ENCODE measurements at regions not wholly inside any gene's neighbourhood (a gene's known extent, or its start where the extent isn't known, plus 50 kb on each side); places are given as distances from the start of the nearest gene placed in this dataset.
"Not testable (repeated sequence)": the region's sequence is repeated elsewhere in the genome, so short reads cannot be mapped to it uniquely, and the experiment has no call there.

DNA sequence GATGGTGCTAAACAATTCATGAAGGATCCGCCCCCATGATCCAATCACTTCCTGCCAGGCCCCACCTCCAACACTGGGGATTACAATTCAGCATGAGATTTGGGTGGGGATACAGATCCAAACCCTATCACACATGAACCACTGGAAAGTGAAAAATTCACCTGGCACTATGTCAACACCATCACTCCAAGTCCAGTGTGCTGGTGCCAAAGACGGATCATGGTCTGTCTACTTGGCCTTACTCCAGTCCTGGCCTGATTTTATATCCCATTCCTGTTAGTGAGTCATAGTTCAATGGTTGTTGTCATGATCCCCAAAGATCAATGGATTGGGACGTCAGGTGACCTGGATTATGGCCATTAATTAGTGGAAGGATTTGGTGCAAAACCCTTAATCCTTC lies 147.4 kb upstream of the RPS23 start:
- DNase-seq (ENCODE audit: low read depth), result no peak

DNA sequence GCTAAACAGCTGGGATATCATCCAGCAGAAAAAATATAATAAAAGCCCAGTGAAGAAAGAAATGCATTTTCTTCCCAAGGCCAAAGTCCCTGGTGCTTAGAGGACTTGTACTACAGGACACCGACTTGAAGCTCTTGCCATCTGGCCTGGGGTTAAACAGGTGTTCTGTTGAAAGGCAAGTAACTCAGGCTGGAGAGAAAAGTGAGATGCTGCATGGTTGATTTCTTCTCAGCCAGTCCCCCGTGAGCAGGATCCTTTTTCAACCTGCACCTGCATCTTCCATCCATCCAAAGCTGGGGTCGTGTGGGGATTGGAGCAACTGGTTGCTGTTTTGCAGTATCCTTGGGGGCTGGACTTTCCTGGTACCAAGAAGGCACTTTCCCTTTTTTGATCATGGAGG lies 146.1 kb upstream of the RPS23 start:
- DNase-seq (ENCODE audit: low read depth), result no peak

DNA sequence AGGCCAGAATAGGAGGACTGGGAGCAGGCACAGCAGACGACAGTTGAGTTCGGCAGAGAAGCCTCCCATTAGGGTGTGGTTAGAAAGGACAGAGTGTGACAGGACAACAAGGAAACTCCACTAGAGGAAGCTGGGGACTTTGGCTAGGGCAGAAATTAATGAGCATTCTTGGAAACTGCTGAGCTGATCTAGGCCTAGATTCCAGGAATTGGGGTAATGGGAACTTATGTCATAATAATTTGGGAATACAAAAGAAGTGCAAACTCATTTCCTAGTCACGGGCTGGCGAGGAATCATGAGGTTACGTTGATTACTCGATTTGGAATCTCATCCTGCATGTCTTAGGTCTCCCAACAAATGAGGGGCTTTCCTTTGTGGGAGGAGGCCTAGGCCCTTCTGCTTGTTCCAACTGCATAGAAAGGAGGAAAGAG lies 144.6 kb upstream of the RPS23 start:
- DNase-seq (ENCODE audit: low read depth), result no peak

DNA sequence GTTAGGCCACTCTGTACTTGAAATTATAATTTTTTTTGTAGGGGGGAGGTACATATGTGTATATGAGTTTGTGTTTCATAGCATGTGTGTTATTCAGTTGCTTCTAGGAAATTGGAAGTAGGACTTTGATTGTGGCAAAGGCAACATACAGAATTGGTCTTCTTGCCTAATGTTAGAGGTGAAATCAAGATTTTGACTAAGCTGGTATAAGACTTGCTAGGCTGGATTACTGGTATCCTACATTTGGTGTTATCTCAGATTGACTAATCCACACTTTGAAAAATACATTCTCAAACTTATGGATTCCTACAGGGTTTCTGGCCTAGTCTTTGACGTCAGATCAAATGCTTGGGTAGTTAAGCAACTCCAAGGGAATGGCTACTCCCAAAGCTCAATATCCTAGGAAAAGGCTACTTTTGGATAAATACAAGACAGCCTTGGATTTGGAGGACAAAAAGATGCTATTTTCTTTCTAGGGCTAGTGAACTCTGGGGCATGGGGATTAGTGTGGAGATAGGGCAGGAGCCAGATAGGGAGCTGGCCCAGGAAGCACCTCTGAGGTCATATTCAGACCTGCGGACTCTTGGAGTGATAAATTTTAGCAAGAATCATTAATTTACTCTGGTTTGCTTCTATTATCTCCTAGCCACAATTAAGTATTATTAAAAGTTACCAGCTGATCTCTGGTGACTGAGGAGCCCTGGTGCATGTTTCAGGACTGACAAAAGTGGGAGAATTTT lies 144.0 kb upstream of the RPS23 start:
- DNase-seq (ENCODE audit: low read depth), result no peak

DNA sequence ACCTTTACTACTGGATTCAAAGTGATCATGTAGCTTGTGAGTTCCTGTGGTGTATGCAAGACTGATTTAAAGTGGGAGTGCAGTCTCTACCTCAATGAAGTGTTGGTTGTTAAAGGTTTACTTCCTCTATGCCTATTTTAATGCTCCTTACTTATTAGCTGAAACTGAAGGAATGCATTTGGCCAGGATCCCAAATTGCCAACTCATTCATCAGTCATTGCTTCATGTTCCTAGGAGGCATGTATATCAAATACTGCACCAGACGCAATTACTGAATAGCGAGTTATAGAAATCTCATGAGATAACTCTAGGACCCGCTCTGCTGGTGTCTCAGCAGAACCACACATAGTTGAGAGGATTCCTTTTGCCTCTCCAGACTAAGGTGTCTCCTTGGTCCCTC lies 143.0 kb upstream of the RPS23 start:
- peak; percentile 93 for DNase-seq (ENCODE audit: low read depth)

DNA sequence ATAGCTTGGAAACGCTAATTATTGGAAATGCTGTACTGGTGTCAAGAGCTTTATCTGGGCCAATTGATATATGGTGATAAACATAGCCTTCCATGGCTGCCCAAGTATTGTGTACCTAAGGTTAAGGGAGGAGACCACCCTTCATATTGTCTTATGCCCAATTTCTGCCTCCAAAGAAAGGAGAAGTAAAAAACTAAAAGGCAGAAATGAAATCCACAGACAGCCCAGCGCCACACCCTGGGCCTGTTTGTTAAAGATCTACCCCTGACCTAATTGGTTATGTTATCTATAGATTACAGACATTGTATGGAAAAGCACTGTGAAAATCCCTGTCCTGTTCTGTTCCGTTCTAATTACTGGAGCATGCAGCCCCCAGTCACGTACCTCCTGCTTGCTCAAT lies 142.4 kb upstream of the RPS23 start:
- not testable (repeated sequence) for DNase-seq (ENCODE audit: low read depth)

DNA sequence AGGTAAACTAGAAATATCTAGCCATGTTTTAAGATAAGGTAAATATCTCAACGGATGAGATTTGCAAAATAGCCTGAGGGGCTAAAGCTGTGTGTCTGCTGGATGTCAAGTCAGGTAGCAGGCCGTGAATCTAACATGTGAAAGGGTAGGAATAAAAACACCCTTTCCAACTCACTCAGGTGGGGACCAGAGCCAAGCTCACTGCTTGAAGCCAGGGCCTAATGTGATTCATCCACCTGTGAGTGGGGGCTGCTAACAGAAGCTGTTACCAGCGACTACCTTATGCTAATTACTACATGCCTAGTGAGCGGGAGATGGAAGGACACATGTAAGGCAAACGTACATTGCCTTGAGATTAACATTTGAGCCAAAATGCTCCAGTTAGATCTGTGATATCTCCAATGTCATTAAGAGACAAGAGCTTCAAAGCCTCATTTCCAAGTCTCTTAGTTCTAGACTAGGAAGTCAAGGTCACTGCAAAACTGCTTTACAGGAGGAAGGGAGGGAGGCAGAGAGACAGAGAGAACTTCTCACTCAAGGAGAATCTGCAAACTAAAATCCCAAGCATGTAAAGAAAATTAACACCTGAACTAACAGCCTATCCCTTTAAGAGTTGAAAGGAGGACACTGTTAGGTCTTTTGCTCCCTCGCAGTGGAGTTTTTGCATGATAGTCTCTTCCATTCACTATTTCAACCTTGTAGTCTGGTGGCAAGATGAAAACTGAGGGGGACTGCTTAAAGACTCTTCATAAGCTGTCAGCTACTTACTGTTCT lies 141.6 kb upstream of the RPS23 start:
- no peak for DNase-seq (ENCODE audit: low read depth)

DNA sequence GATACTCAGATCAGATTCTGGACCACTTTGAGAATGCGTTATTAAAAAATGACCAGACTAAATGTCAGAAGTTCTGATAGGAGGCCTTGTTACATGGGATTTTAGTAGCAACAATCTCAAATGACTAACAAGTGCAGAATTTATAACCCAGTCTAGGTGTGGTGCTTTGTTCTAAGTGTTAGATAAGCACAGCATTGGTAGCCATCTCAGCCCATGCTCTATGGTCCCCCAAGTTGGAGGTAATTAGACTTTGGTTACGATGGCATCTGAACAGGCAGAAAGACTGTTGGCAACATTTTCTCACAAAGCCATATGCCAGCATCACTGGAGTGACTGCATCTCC lies 140.4 kb upstream of the RPS23 start:
- no peak for DNase-seq (ENCODE audit: low read depth)

DNA sequence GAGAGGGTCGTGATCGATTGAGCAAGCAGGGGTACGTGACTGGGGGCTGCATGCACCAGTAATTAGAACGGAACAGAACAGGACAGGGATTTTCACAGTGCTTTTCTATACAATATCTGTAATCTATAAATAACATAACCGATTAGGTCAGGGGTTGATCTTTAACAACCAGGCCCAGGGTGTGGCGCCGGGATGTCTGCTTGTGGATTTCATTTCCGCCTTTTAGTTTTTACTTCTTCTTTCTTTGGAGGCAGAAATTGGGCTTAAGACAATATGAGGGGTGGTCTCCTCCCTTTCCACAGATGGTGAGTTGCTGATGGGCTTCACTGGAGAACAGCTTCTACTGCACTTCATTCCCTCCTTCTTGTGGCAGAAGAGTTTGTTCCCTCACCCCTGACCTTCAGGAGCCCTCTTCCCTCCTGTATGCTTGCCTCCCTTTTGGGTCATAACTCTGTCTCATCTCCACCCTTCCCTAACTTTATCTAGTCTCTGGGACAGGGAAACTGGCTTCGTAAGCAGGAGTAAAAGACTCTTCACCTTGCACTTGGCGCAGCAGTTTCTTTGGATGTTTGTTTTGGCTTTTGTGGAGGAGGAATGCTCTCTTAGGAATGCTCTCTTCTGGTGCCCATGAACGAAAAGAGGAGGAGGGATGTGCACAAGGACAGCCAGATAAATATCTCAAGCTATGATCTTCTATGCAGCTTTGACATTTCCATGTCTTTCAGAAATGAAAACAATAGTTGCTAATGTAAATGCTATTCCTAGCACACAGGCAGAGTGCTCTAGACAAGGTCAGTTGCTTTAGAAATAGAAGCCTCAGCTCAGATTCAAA lies 139.8 kb upstream of the RPS23 start:
- no peak for DNase-seq (ENCODE audit: low read depth)

DNA sequence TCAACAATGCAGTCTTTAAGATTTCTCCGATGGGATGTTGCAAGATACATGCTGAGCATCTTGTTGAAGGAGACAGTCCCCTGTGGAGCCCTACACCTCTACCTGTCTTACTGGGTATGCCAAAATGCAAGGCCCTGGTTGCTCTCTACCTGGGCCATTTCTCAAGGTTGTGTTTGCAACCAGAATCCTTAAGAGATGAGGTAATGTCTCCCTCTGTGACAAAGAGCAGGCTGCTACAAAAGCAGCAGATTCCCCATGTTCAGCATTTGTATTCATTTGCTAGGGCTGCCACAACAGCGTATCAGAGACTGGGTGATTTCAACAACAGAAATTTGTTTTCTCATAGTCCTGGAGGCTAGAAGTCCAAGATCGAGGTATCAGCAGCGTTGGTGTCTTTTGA lies 138.4 kb upstream of the RPS23 start:
- DNase-seq (ENCODE audit: low read depth), result no peak

DNA sequence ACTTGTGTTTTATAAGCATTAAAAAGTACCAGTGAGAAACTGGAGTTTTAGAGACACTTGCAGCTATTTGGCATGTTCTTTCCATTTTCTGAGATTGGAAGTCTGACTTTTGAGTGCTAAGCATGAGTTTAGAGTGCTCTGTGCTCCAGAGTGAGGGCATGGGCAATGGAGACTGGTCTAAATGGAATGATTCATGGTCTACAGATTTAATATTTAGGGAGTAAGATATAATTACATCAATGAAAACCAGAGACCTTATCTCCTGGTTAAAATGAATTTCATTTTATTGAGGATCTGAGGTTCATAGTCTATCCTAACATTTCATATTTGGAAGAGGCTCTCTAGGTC lies 135.9 kb upstream of the RPS23 start:
- DNase-seq (ENCODE audit: low read depth), result no peak

DNA sequence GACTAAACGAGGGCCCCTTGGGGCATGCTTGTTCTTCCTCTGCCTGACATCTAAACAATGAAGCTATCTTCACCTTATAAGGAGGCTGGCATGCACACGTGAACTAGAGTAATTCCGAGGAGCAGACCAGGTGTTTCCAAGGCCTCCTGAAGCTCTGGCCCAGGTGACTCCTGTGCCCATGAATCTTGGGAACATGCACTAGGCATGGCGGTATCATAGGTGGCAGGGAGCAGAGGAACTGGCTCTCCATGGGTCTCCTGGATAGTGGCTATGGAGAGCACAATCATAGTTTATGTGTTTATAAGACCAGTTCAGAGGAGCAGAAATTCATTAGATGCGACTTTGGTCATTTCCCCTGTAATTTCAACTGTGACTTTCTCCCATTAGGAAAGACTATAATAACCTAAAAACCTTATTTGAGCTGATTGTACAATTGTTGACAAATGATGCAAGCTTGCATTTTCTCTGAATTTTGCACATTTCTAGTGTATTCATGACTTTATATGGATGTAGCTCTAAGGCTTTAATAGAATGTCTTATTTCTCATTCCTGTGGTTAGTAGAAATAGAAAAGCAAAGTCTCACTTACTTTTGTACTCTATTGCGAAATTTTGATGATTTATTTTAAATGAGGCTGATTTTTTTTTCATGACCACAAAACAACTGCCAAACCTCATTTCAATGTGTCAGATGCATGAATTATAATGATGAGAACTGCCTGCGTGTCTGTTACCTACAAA lies 135.3 kb upstream of the RPS23 start:
- peak; percentile 88 for DNase-seq (ENCODE audit: low read depth)

DNA sequence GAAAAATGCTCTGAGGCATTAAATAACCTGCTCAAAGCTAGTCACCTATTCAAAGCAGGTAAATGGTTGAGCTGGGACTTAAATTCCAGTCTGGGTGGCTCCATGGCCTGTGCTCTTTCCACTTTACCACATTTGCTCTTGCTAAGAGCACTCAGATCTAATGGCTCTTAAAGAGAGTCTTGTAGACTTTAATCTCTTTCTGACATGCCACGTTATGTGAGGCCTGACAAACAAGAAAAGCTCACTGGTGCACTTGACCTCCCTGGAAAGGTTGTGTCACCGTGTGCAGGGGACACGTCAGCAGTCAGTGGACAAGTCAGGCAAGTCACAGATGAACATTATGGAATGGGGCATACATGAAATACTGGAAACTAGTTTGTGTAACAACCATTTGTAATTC lies 129.9 kb upstream of the RPS23 start:
- no peak for DNase-seq (ENCODE audit: low read depth)

DNA sequence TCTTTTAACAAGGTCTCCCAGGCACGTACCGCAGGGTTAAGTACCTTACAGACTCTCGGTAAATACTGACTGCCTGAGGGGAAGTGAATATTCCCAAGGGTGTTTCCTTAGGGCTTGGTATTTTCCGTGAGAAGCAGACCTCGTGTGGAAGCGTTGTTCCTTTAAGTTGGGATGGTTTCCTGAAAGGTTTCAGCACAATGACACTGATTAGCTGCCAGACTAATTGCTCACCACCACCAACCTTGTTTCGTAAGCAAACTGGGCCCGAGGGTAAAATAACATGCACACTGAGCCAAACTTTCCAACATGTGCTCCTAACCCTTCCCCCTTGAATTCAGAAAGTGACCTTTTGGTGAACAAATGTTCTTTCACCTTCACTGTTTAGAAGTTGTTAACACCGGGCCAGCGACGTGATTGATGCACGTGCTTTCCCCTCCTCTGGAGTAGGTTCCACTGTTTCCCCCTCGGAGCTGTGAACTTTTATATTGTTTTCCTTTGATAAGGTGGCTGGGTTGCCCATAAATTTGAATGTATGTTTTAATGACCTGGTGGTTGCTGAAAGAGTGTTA lies 128.1 kb upstream of the RPS23 start:
- DNase-seq (ENCODE audit: low read depth), result peak; percentile 97

DNA sequence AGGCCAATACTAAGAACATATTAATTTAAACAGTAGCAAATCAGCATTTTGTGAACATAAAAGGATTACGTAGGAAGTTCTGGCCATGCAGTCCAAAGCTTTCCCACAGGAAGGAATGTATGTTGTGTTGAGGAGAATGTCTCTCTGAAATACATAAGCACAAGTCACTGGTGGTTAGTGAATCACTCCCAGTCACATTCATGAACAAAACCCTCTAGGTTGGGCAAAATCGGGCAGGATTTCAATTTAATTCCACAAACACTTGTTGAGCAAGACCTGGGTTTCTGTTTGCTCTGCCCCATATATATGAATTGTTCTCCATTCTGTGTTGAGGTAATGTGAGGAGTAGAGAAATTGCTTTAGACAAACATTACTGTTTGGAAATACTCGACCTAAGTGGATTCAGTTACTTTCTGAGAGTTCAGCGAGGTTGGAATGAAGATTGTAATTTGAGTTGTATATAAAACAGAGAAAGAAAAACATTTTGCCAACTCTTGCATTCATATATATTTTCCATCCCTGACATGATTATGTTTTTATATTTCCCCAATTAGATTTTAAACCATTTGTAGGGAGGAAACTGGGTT lies 127.6 kb upstream of the RPS23 start:
- peak; percentile 99 for DNase-seq (ENCODE audit: low read depth)

DNA sequence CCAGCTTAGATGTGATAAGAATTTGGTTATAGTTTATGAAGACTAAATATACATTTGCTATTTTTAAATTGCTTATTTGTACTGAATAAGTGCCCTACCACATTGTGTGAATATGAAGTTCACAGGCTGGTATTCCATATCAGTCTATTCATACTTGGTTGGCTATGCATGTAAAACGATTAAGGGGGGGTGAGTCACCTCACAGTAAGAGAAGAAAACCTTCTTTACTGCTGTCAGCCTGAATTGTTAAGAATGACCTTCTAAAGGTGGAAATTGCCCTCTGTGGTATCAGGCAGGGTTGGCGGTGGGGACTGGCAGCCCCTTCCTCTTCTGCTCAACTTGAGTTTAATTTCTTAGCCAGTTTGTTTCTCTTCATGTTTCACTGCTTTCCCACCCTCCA lies 127.0 kb upstream of the RPS23 start:
- peak; percentile 93 for DNase-seq (ENCODE audit: low read depth)

DNA sequence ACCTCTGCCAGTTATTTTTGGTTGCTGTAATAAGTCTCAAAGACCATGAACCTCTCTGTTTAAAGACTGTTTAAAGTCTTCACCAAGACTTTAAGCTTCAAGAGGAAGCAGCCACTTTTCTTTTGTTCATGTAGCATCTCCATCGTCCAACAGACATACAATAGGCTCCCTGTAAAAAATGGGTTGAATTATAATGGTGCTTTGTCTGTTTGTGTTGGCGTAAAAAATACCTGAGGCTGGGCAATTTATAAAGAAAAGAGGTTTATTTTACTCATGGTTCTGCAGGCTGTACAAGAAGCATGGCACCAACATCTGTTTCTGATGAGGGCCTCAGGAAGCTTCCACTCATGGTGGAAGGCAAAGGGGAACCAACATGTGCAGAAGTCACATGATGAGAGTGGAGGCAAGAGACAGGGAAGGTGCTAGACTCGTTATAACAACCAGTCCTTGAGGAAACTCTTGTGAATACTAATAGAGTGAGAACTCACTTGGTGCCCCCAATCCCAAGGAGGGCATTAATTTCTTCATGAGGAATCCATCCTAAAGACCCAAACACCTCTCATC lies 126.3 kb upstream of the RPS23 start:
- DNase-seq (ENCODE audit: low read depth), result no peak

DNA sequence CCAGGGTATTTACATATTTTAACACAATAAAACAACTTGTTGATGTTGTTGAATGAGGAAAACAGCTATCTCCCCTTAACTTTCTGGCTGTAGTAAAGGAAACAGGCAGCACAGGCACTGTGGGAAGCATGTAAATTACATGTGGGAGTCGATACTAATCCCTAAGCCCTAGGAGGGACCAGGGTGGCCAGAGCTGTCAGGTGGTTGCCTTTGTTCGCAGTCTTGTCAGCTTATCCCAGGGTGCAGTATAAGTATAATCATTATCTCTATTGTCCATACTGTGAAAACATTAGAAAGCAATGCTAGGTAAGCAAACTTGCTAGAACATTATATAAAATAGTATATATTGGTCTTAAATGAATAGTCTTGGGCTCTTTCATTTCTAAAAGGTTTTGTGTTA lies 125.6 kb upstream of the RPS23 start:
- no peak for DNase-seq (ENCODE audit: low read depth)

DNA sequence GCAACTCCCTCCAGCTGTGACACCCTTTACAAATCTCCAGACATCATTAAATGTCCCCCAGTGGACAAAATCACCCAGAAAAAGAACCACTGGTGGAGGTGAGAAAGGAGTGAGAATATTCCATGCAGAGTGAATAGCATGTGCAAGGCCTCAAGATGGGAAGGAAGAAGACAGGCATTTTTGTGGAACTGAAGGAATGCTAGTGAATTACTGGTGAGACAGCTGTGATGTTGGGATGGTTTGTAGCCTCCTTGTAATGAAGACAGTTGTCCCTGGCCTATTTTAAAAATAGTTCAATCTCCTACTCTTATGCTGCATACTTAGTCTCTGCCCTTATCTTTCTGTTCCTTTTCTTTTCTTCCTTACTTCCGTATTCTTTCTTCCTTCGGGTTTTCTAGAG lies 124.9 kb upstream of the RPS23 start:
- no peak for DNase-seq (ENCODE audit: low read depth)

DNA sequence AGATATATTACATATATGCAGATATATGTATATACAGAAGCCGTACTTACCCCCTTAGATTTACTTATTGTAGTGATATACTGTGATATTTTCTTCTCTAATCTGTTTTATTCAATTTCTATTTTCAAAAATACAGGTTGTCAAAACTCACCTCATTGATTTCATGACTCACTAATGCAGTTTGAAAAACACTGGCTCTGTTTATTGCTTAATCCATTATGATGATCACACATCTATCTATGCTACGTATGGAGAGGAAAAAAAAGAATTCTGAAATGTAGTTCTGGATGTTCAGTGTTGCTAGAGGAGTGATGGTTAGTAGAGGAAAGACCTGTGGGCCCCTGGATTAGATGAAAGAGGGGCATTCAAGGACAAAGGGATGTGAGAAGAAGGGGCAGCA lies 121.0 kb upstream of the RPS23 start:
- DNase-seq (ENCODE audit: low read depth), result no peak

DNA sequence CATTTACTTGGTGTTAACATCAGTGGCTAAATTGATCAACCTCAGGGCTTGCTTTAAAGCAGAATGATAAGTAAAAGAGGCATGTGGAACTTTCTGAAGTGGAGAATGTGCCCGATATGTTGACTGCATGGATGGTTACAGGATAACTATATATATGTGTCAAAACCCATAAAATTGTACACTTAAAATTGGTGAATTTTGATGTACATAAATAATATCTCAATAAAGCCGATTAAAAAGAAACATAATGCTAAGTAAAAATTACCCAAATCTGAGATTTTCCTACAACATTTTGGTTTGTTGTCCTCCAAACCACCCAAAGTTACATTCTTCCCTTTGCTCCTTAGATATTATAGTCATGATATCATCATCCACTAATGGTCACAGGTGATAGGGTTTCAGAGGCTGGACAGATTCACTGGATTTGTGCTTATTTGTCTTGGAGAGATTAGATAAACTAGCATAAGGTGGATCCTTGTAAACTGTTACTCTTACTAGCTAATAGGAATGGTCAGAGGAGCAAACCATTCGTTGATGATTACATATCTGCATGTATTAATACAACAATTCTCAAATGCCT lies 119.7 kb upstream of the RPS23 start:
- no peak for DNase-seq (ENCODE audit: low read depth)

Data from ELR (cell line).